ENCODE measurements at regions not wholly inside any gene's neighbourhood (a gene's known extent, or its start where the extent isn't known, plus 50 kb on each side); places are given as distances from the start of the nearest gene placed in this dataset.

- DNase-seq (ENCODE audit: low read depth), result no peak
- TF ChIP-seq CTCF (IDR thresholded peaks at IDR 0.05; ENCODE audit: control insufficient read depth, extremely low read depth, insufficient read depth), result no peak
- H3K4me3 ChIP-seq (ENCODE audit: low read depth, low read length), result no peak overlapping the region
These were observed 166.6 kb downstream of the BRD1 start for GRCh38 chr22:49660794-49661781.

- no peak overlapping the region for H3K4me3 ChIP-seq (ENCODE audit: low read depth, low read length)
- no peak for DNase-seq (ENCODE audit: low read depth)
- no peak for TF ChIP-seq CTCF (IDR thresholded peaks at IDR 0.05; ENCODE audit: control insufficient read depth, extremely low read depth, insufficient read depth)
These were observed 167.4 kb downstream of the BRD1 start for GRCh38 chr22:49660321-49660720.

DNA sequence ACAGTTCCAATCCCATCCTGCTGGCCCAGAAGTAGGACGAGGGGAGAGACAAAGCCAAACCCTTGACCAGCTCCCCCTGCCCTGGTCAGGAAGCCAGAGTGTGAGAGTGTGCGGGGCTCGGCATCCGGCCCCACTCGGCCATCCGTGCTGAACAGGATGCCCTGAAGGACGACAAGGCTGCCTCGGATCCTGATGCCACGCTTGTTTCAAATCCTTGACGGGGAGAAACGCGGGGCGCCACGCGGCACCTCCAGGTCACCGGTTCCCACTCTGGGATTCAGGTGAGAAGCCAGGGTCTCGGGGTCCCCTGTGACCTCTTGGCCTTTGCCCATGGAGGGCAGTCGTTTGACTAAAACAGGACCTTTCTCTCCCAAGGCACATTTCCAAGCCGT, 167.8 kb downstream of the BRD1 start:
- no peak for TF ChIP-seq CTCF (IDR thresholded peaks at IDR 0.05; ENCODE audit: control insufficient read depth, extremely low read depth, insufficient read depth)
- no peak overlapping the region for H3K4me3 ChIP-seq (ENCODE audit: low read depth, low read length)
- no peak for DNase-seq (ENCODE audit: low read depth)

DNA sequence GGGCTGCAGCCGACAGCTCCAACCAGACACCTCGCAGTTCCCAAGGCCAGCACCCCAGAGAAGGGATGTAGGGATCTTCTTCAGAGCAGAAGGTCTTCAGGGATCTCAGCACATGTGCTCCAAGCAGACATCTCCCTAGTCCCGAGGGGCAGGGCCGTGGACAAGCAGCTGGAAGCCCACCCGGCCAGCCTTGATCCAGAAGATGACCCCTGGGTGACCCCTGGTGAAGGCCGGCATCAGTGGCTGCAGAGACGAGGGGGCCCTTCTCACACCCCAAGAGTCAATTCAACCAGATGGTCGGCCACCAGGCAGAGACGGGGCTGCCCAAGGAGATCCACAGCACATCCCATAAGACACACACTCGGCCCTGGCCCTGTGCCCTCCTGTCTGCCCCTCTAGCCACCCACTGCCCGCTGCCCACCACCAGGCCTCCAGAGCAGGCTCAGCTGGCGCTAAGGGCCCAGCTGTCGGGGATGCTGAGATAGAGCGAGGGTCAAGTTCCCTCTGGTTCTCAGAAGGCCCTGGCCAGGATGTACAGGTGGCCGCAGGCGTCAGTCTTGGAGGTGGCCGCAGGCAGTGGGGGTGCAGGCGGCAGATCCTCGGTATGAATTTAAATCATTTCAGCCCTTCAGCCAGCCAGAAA, 168.3 kb downstream of the BRD1 start:
- DNase-seq (ENCODE audit: low read depth), result no peak
- TF ChIP-seq CTCF (IDR thresholded peaks at IDR 0.05; ENCODE audit: control insufficient read depth, extremely low read depth, insufficient read depth), result no peak
- H3K4me3 ChIP-seq (ENCODE audit: low read depth, low read length), result no peak overlapping the region

- no peak overlapping the region for H3K4me3 ChIP-seq (ENCODE audit: low read depth, low read length)
- no peak for TF ChIP-seq CTCF (IDR thresholded peaks at IDR 0.05; ENCODE audit: control insufficient read depth, extremely low read depth, insufficient read depth)
- DNase-seq (ENCODE audit: low read depth), result no peak
These were observed 168.8 kb downstream of the BRD1 start for GRCh38 chr22:49658902-49659280.

DNA sequence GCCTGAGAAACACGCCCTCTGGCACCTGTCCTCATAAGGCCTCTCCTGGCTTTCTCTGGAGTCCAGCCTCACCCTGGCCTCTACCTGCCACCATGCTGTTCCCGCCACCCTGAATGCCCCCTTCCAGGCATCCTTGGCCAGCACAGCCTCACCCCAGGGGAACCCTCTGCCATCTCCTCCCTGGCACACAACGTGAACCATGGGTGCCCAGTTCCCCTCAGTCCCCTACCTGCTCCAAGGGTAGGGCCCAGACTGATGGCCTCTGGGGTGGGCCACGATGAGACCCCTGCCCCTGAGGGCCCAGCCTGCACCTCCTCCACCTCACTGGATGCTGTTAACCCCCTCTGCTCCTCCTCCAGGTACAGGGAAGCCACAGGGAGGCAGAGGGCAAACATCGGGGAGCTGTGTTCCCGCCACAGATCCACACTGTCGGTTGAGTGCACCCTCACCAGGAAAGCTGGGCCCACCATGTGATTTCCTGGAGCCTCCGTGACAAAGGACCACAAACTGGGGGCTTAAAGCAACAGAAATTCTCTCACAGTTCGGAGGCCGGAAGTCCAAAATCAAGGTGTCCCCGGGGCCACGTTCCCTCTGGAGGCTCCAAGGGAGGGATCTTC, 169.6 kb downstream of the BRD1 start:
- no peak for TF ChIP-seq CTCF (IDR thresholded peaks at IDR 0.05; ENCODE audit: control insufficient read depth, extremely low read depth, insufficient read depth)
- no peak for DNase-seq (ENCODE audit: low read depth)
- no peak overlapping the region for H3K4me3 ChIP-seq (ENCODE audit: low read depth, low read length)
